ENCODE measurements at regions not wholly inside any gene's neighbourhood (a gene's known extent, or its start where the extent isn't known, plus 50 kb on each side); places are given as distances from the start of the nearest gene placed in this dataset.
"Not testable (repeated sequence)": the region's sequence is repeated elsewhere in the genome, so short reads cannot be mapped to it uniquely, and the experiment has no call there.

- no peak for DNase-seq
Observed at GRCh38 chr12:59079002-59079401, 158.7 kb upstream of the LRIG3 start.

- DNase-seq, result no peak
Observed at GRCh38 chr12:59077575-59078426, 157.5 kb upstream of the LRIG3 start.

- no peak for DNase-seq
Observed at GRCh38 chr12:59077153-59077552, 156.8 kb upstream of the LRIG3 start.

- no peak for DNase-seq
Observed at GRCh38 chr12:59076622-59077021, 156.3 kb upstream of the LRIG3 start.

- no peak for DNase-seq
Observed at GRCh38 chr12:59075968-59076490, 155.7 kb upstream of the LRIG3 start.

GRCh38 chr12:59075141-59075540 is 154.8 kb upstream of the LRIG3 start:
- DNase-seq, result no peak

- DNase-seq, result peak; percentile 26
Observed at GRCh38 chr12:59070322-59070933, 150.1 kb upstream of the LRIG3 start.

GRCh38 chr12:59069516-59069915 is 149.2 kb upstream of the LRIG3 start:
- no peak for DNase-seq

GRCh38 chr12:59068436-59068835 is 148.1 kb upstream of the LRIG3 start:
- no peak for DNase-seq

- DNase-seq, result no peak
Observed at GRCh38 chr12:59067083-59067482, 146.8 kb upstream of the LRIG3 start.

GRCh38 chr12:59066445-59066844 is 146.1 kb upstream of the LRIG3 start:
- DNase-seq, result no peak

- no peak for DNase-seq
Observed at GRCh38 chr12:59059088-59059935, 139.0 kb upstream of the LRIG3 start.

GRCh38 chr12:59056966-59057365 is 136.7 kb upstream of the LRIG3 start:
- no peak for DNase-seq

- DNase-seq, result no peak
Observed at GRCh38 chr12:59055204-59055860, 135.0 kb upstream of the LRIG3 start.

- DNase-seq, result not testable (repeated sequence)
Observed at GRCh38 chr12:59053266-59053899, 133.1 kb upstream of the LRIG3 start.

GRCh38 chr12:59046763-59047534 is 126.6 kb upstream of the LRIG3 start:
- no peak for DNase-seq

- no peak for DNase-seq
Observed at GRCh38 chr12:59044791-59045190, 124.5 kb upstream of the LRIG3 start.

- no peak for DNase-seq
Observed at GRCh38 chr12:59041241-59042121, 121.2 kb upstream of the LRIG3 start.

- DNase-seq, result no peak
Observed at GRCh38 chr12:59040656-59041055, 120.4 kb upstream of the LRIG3 start.

GRCh38 chr12:59040043-59040442 is 119.7 kb upstream of the LRIG3 start:
- no peak for DNase-seq
